GM12892 (cell line): ENCODE measurements at regions not wholly inside any gene's neighbourhood (a gene's known extent, or its start where the extent isn't known, plus 50 kb on each side); places are given as distances from the start of the nearest gene placed in this dataset.

Source experiments
- POLR2A ChIP-seq: IDR thresholded peaks from 2 replicates; pipeline ENCODE4 v1.6.1; 2011; ENCODE audit warnings: low read depth, low read length, control low read depth
- POLR2AphosphoS5 ChIP-seq: IDR thresholded peaks from 2 replicates; pipeline ENCODE4 v1.6.1; 2011; ENCODE audit warnings: low read depth, low read length, control low read depth
- TAF1 ChIP-seq: IDR thresholded peaks from 2 replicates; pipeline ENCODE4 v1.6.1; 2011; ENCODE audit warnings: low read depth, mild to moderate bottlenecking, control low read depth, low read length, borderline replicate concordance

- TF ChIP-seq POLR2A = no peak
- no peak for TF ChIP-seq TAF1
- no peak for TF ChIP-seq POLR2AphosphoS5
Measured at GRCh38 chr12:126935435-126935834, 1331.5 kb upstream of the TMEM132C start.
